CD4-positive, alpha-beta T cell (primary cell): ENCODE measurements at regions not wholly inside any gene's neighbourhood (a gene's known extent, or its start where the extent isn't known, plus 50 kb on each side); places are given as distances from the start of the nearest gene placed in this dataset.
"Not testable (repeated sequence)": the region's sequence is repeated elsewhere in the genome, so short reads cannot be mapped to it uniquely, and the experiment has no call there.

ENCODE experiments used
- ATAC-seq: fragments of 200-7000 bp; cut with Tn5 transposase; one replicate; pipeline ENCODE4 v1.10.0; 2022; ENCODE audit warnings: mild to moderate bottlenecking; ENCODE audit not compliant: poor library complexity
- CTCF ChIA-PET: fragments of 350-600 bp; sonication (Branson Sonifier 250); formaldehyde crosslinking; loops from one replicate; lab custom pipeline; 2021; ENCODE audit warnings: antibody characterized with exemption, inconsistent platforms; lab: Charles Lee
- POLR2A ChIA-PET: fragments of 350-600 bp; sonication (Branson Sonifier 250); formaldehyde crosslinking; loops from one replicate; lab custom pipeline; 2021; ENCODE audit warnings: antibody characterized with exemption, inconsistent platforms; lab: Charles Lee
- DNase-seq, 14 experiments: peaks; one replicate each; pipeline ENCODE4 v3.0.0-alpha.2; 2013 to 2020; ENCODE audit warnings: mixed read lengths in 2 of 14
- H3K27ac ChIP-seq, 2 donors: one replicate each; pipeline versions ENCODE4 v1.5.1 to v1.7.0; 2013; ENCODE audit warnings: low read length in 2 of 2, low read depth in 1 of 2, mild to moderate bottlenecking in 1 of 2
- H3K27me3 ChIP-seq, 2 experiments: 1 replicate in 1 of 2; 2 replicates in 1 of 2; pipeline versions ENCODE4 v1.6.1 to v1.7.0; 2013; ENCODE audit warnings: low read length in 2 of 2, control low read depth in 1 of 2, mild to moderate bottlenecking in 1 of 2, moderate library complexity in 1 of 2; ENCODE audit not compliant: insufficient read depth in 2 of 2, control insufficient read depth in 1 of 2
- H3K36me3 ChIP-seq: one replicate; pipeline ENCODE4 v1.6.1; 2013; ENCODE audit warnings: low read length, control low read depth; ENCODE audit not compliant: insufficient read depth
- H3K4me1 ChIP-seq: one replicate; pipeline ENCODE4 v1.6.1; 2013; ENCODE audit warnings: low read length, control low read depth; ENCODE audit not compliant: insufficient read depth
- H3K4me3 ChIP-seq: one replicate; pipeline ENCODE4 v1.5.1; 2013; ENCODE audit warnings: mild to moderate bottlenecking, low read length, moderate library complexity
- H3K9me3 ChIP-seq, 2 experiments: 1 replicate in 1 of 2; 2 replicates in 1 of 2; pipeline versions ENCODE4 v1.6.1 to v1.7.0; 2013; ENCODE audit warnings: low read length in 2 of 2, mild to moderate bottlenecking in 2 of 2, control low read depth in 1 of 2, moderate library complexity in 1 of 2; ENCODE audit not compliant: control insufficient read depth in 1 of 2, insufficient read depth in 1 of 2
- H3K27ac Mint-ChIP-seq: one replicate; pipeline ENCODE4 v1.8.0; 2020; ENCODE audit warnings: mixed read lengths
- H3K27me3 Mint-ChIP-seq: one replicate; pipeline ENCODE4 v1.8.0; 2021; ENCODE audit warnings: mixed read lengths
- H3K36me3 Mint-ChIP-seq: one replicate; pipeline ENCODE4 v1.8.0; 2021; ENCODE audit warnings: low read depth, mixed read lengths
- H3K4me1 Mint-ChIP-seq: one replicate; pipeline ENCODE4 v1.8.0; 2021; ENCODE audit warnings: low read depth, mixed read lengths
- H3K4me3 Mint-ChIP-seq: one replicate; pipeline ENCODE4 v1.8.0; 2020; ENCODE audit warnings: mild to moderate bottlenecking, mixed read lengths
- H3K9me3 Mint-ChIP-seq: one replicate; pipeline ENCODE4 v1.8.0; 2020; ENCODE audit warnings: mixed read lengths
- CTCF ChIP-seq: fragments of 200-600 bp; IDR thresholded peaks from one replicate; pipeline ENCODE4 v1.8.0; 2022; ENCODE audit warnings: antibody characterized with exemption, mild to moderate bottlenecking
- intact Hi-C, 2 experiments: fragments of 100-400 bp; cut with DNase I in 1 of 2; cut with micrococcal nuclease in 1 of 2; formaldehyde crosslinking; loops; one replicate each; pipeline versions ENCODE4 v1.15.1 to v1.9.0; 2023 to 2025; cut with DNase I, micrococcal nuclease

DNA sequence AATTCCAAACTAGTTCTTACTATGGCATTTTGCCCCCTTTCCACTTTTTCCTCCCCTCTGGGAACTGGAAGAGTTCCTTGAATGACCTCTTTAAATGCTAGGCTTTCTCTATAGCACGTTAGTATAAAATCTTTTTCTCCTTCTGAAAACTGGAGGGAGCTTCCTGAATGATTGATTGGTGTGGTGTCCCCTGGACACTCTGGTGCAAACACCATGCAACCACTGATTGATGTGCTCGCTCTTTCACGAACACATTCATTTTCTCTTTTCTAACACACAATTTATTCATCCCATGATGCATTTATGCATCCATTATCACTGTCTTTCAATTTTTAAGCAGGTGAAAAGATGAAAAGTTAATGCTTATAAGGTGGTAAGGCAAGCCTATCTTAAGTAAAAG is 159.1 kb upstream of the NANOGP8 start:
- CTCF ChIA-PET = no interaction called here
- no peaks in the 10 kb centered on the region for H3K36me3 Mint-ChIP-seq

GRCh38 chr15:35243758-35244157 is 158.7 kb upstream of the NANOGP8 start:
- H3K4me3 ChIP-seq = no peak overlapping the region
- POLR2A ChIA-PET = no interaction called here
- CTCF ChIA-PET = no interaction called here
- no peaks in the 10 kb centered on the region for H3K4me1 ChIP-seq
- H3K9me3 Mint-ChIP-seq = no peaks in the 10 kb centered on the region
- no peak for DNase-seq
- H3K27me3 Mint-ChIP-seq = no peaks in the 10 kb centered on the region
- intact Hi-C loops = no loop called here
- no peak for ATAC-seq
- H3K4me3 Mint-ChIP-seq = no peak overlapping the region
- no peaks in the 10 kb centered on the region for H3K36me3 Mint-ChIP-seq
- H3K27ac ChIP-seq = no peak overlapping the region
- no peaks in the 10 kb centered on the region for H3K36me3 ChIP-seq
- no peaks in the 10 kb centered on the region for H3K4me1 Mint-ChIP-seq
- no peak overlapping the region for H3K27ac Mint-ChIP-seq
- no peaks in the 10 kb centered on the region for H3K27me3 ChIP-seq
- no peak for TF ChIP-seq CTCF
- no peaks in the 10 kb centered on the region for H3K9me3 ChIP-seq

More for the DNA sequence above, 159.1 kb upstream of the NANOGP8 start:
- intact Hi-C loops = no loop called here
- Mint-ChIP-seq H3K27ac (no peak overlapping the region), H3K9me3 (no peaks in the 10 kb centered on the region), H3K4me3 (no peak overlapping the region), H3K4me1 (no peaks in the 10 kb centered on the region), H3K27me3 (no peaks in the 10 kb centered on the region)
- ATAC-seq = no peak
- Histone ChIP-seq H3K4me3 (no peak overlapping the region), H3K36me3 (no peaks in the 10 kb centered on the region), H3K9me3 (no peaks in the 10 kb centered on the region), H3K27me3 (no peaks in the 10 kb centered on the region), H3K27ac (no peak overlapping the region), H3K4me1 (no peaks in the 10 kb centered on the region)
- TF ChIP-seq CTCF = no peak
- no peak for DNase-seq
- POLR2A ChIA-PET = no interaction called here

DNA sequence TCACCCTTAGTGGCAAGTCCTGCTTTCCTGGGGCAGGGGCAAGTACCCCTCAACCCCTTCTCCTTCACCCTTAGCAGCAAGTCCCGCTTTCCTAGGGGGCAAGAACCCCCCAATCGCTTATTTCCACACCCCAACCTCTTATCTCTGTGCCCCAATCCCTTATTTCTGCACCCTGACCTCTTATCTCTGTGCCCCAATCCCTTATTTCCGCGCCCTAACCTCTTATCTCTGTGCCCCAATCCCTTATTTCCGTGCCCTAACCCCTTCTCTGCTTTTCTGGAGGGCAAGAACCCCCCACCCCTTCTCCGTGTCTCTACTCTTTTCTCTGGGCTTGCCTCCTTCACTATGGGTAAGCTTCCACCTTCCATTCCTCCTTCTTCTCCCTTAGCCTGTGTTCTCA is 154.6 kb upstream of the NANOGP8 start:
- H3K4me1 Mint-ChIP-seq, CTCF ChIA-PET, H3K27me3 ChIP-seq, H3K27me3 Mint-ChIP-seq, H3K36me3 Mint-ChIP-seq, H3K9me3 Mint-ChIP-seq, H3K4me3 Mint-ChIP-seq, ATAC-seq, intact Hi-C loops, H3K9me3 ChIP-seq, H3K36me3 ChIP-seq, POLR2A ChIA-PET, DNase-seq, H3K4me3 ChIP-seq, H3K27ac ChIP-seq, H3K4me1 ChIP-seq, H3K27ac Mint-ChIP-seq: not testable (repeated sequence)

GRCh38 chr15:35238448-35238847 is 153.4 kb upstream of the NANOGP8 start:
- DNase-seq, intact Hi-C loops, H3K9me3 Mint-ChIP-seq, POLR2A ChIA-PET, H3K9me3 ChIP-seq, H3K36me3 ChIP-seq, H3K4me3 Mint-ChIP-seq, H3K27me3 Mint-ChIP-seq, CTCF ChIA-PET, H3K4me1 ChIP-seq, H3K27ac Mint-ChIP-seq, H3K27me3 ChIP-seq, H3K27ac ChIP-seq, ATAC-seq, H3K4me3 ChIP-seq, H3K36me3 Mint-ChIP-seq, H3K4me1 Mint-ChIP-seq: not testable (repeated sequence)
